ENCODE measurements at regions not wholly inside any gene's neighbourhood (a gene's known extent, or its start where the extent isn't known, plus 50 kb on each side); places are given as distances from the start of the nearest gene placed in this dataset.

GRCh38 chr6:141158740-141159139 is 974.0 kb upstream of the GJE1 start:
- no peak for TF ChIP-seq CTCF (IDR thresholded peaks at IDR 0.05; ENCODE audit: control insufficient read depth, extremely low read depth, insufficient read depth)
- no peak overlapping the region for H3K4me3 ChIP-seq (ENCODE audit: low read depth, low read length)
- DNase-seq (ENCODE audit: low read depth), result no peak

GRCh38 chr6:141153563-141153962 is 979.2 kb upstream of the GJE1 start:
- no peak for TF ChIP-seq CTCF (IDR thresholded peaks at IDR 0.05; ENCODE audit: control insufficient read depth, extremely low read depth, insufficient read depth)
- no peak overlapping the region for H3K4me3 ChIP-seq (ENCODE audit: low read depth, low read length)
- no peak for DNase-seq (ENCODE audit: low read depth)

- no peak overlapping the region for H3K4me3 ChIP-seq (ENCODE audit: low read depth, low read length)
- TF ChIP-seq CTCF (IDR thresholded peaks at IDR 0.05; ENCODE audit: control insufficient read depth, extremely low read depth, insufficient read depth), result no peak
- no peak for DNase-seq (ENCODE audit: low read depth)
Measured at GRCh38 chr6:141152951-141153350, 979.8 kb upstream of the GJE1 start.

- no peak for TF ChIP-seq CTCF (IDR thresholded peaks at IDR 0.05; ENCODE audit: control insufficient read depth, extremely low read depth, insufficient read depth)
- H3K4me3 ChIP-seq (ENCODE audit: low read depth, low read length), result no peak overlapping the region
- DNase-seq (ENCODE audit: low read depth), result no peak
Measured at GRCh38 chr6:141151710-141152417, 980.9 kb upstream of the GJE1 start.

GRCh38 chr6:141141870-141142269 is 990.9 kb upstream of the GJE1 start:
- peak; percentile 22 for DNase-seq (ENCODE audit: low read depth)
- TF ChIP-seq CTCF (IDR thresholded peaks at IDR 0.05; ENCODE audit: control insufficient read depth, extremely low read depth, insufficient read depth), result no peak
- no peak overlapping the region for H3K4me3 ChIP-seq (ENCODE audit: low read depth, low read length)

- no peak for TF ChIP-seq CTCF (IDR thresholded peaks at IDR 0.05; ENCODE audit: control insufficient read depth, extremely low read depth, insufficient read depth)
- H3K4me3 ChIP-seq (ENCODE audit: low read depth, low read length), result no peak overlapping the region
- DNase-seq (ENCODE audit: low read depth), result no peak
Measured at GRCh38 chr6:141140905-141141304, 991.8 kb upstream of the GJE1 start.

- no peak overlapping the region for H3K4me3 ChIP-seq (ENCODE audit: low read depth, low read length)
- TF ChIP-seq CTCF (IDR thresholded peaks at IDR 0.05; ENCODE audit: control insufficient read depth, extremely low read depth, insufficient read depth), result no peak
- no peak for DNase-seq (ENCODE audit: low read depth)
Measured at GRCh38 chr6:141139461-141139860, 993.3 kb upstream of the GJE1 start.
